H9 (cell line): ENCODE measurements at regions not wholly inside any gene's neighbourhood (a gene's known extent, or its start where the extent isn't known, plus 50 kb on each side); places are given as distances from the start of the nearest gene placed in this dataset.

Source experiments
- DNase-seq: peaks from one replicate; pipeline ENCODE4 v3.0.0-alpha.2; 2017
- H2AFZ ChIP-seq: one replicate; pipeline ENCODE4 v1.6.1; 2013; ENCODE audit warnings: mild to moderate bottlenecking, low read length, control low read depth, moderate library complexity
- H2AK5ac ChIP-seq: 2 replicates; pipeline ENCODE4 v1.6.1; 2013; ENCODE audit warnings: low read length, control low read depth, mixed read lengths; ENCODE audit not compliant: insufficient read length
- H2BK120ac ChIP-seq: one replicate; pipeline ENCODE4 v1.6.1; 2013; ENCODE audit warnings: low read depth, mild to moderate bottlenecking, low read length, control low read depth, inconsistent platforms; ENCODE audit not compliant: poor library complexity, severe bottlenecking
- H2BK12ac ChIP-seq: 2 replicates; pipeline ENCODE4 v1.6.1; 2013; ENCODE audit warnings: low read length, control low read depth, mixed read lengths, low read depth; ENCODE audit not compliant: insufficient read length
- H2BK15ac ChIP-seq: 2 replicates; pipeline ENCODE4 v1.6.1; 2013; ENCODE audit warnings: low read depth, low read length, control low read depth
- H2BK20ac ChIP-seq: one replicate; pipeline ENCODE4 v1.6.1; 2013; ENCODE audit warnings: low read depth, mild to moderate bottlenecking, low read length, control low read depth, inconsistent platforms; ENCODE audit not compliant: poor library complexity, severe bottlenecking
- H2BK5ac ChIP-seq: 2 replicates; pipeline ENCODE4 v1.6.1; 2013; ENCODE audit warnings: low read length, control low read depth, mixed read lengths; ENCODE audit not compliant: insufficient read length
- H3K14ac ChIP-seq: 2 replicates; pipeline ENCODE4 v1.6.1; 2013; ENCODE audit warnings: low read length, control low read depth; ENCODE audit not compliant: insufficient read depth
- H3K18ac ChIP-seq: 2 replicates; pipeline ENCODE4 v1.6.1; 2013; ENCODE audit warnings: low read depth, mild to moderate bottlenecking, mixed read lengths, low read length, control low read depth; ENCODE audit not compliant: insufficient read length
- H3K23ac ChIP-seq: 2 replicates; pipeline ENCODE4 v1.6.1; 2013; ENCODE audit warnings: low read length, control low read depth, mixed read lengths, low read depth; ENCODE audit not compliant: insufficient read length
- H3K23me2 ChIP-seq: 2 replicates; pipeline ENCODE4 v1.6.1; 2013; ENCODE audit warnings: low read depth, mild to moderate bottlenecking, mixed read lengths, low read length, control low read depth; ENCODE audit not compliant: insufficient read length, poor library complexity, severe bottlenecking
- H3K27ac ChIP-seq: 2 replicates; pipeline ENCODE4 v1.5.1; 2013; ENCODE audit warnings: low read length, control low read depth, mixed read lengths, low read depth; ENCODE audit not compliant: insufficient read length
- H3K27me3 ChIP-seq: 2 replicates; pipeline ENCODE4 v1.6.1; 2013; ENCODE audit warnings: low read length, control low read depth, inconsistent platforms; ENCODE audit not compliant: insufficient read depth
- H3K4ac ChIP-seq: 2 replicates; pipeline ENCODE4 v1.6.1; 2013; ENCODE audit warnings: low read depth, mild to moderate bottlenecking, control low read depth, inconsistent platforms, low read length, moderate library complexity
- H3K4me1 ChIP-seq: 2 replicates; pipeline ENCODE4 v1.6.1; 2013; ENCODE audit warnings: low read length, control low read depth, inconsistent platforms; ENCODE audit not compliant: insufficient read depth
- H3K4me2 ChIP-seq: 2 replicates; pipeline ENCODE4 v1.6.1; 2013; ENCODE audit warnings: low read length, control low read depth, mixed read lengths; ENCODE audit not compliant: insufficient read length, insufficient read depth
- H3K56ac ChIP-seq: 2 replicates; pipeline ENCODE4 v1.6.1; 2013; ENCODE audit warnings: low read depth, mild to moderate bottlenecking, mixed read lengths, low read length, control low read depth; ENCODE audit not compliant: insufficient read length
- H3K79me1 ChIP-seq: 2 replicates; pipeline ENCODE4 v1.6.1; 2013; ENCODE audit warnings: low read depth, mild to moderate bottlenecking, moderate library complexity, low read length, control low read depth, inconsistent platforms; ENCODE audit not compliant: insufficient read depth, poor library complexity, severe bottlenecking
- H3K79me2 ChIP-seq: 2 replicates; pipeline ENCODE4 v1.6.1; 2013; ENCODE audit warnings: low read length, control low read depth, inconsistent platforms; ENCODE audit not compliant: insufficient read depth
- H3K9ac ChIP-seq: 2 replicates; pipeline ENCODE4 v1.6.1; 2013; ENCODE audit warnings: low read length, control low read depth, mixed read lengths; ENCODE audit not compliant: insufficient read length; ENCODE audit errors: extremely low read depth
- H3K9me3 ChIP-seq: one replicate; pipeline ENCODE4 v1.6.1; 2013; ENCODE audit warnings: low read depth, low read length, inconsistent platforms; ENCODE audit not compliant: control insufficient read depth
- H3T11ph ChIP-seq: one replicate; pipeline ENCODE4 v1.6.1; 2013; ENCODE audit warnings: mild to moderate bottlenecking, low read length, control low read depth, inconsistent platforms
- H4K20me1 ChIP-seq: one replicate; pipeline ENCODE4 v1.6.1; 2013; ENCODE audit not compliant: control insufficient read depth, insufficient read length, insufficient read depth
- H4K5ac ChIP-seq: 2 replicates; pipeline ENCODE4 v1.6.1; 2013; ENCODE audit warnings: low read depth, mild to moderate bottlenecking, mixed read lengths, low read length, control low read depth; ENCODE audit not compliant: insufficient read length
- H4K8ac ChIP-seq: replicated peaks from 2 replicates; pipeline ENCODE4 v1.6.1; 2013; ENCODE audit warnings: low read length, control low read depth, mixed read lengths, low read depth; ENCODE audit not compliant: insufficient read length
- H4K91ac ChIP-seq: 2 replicates; pipeline ENCODE4 v1.6.1; 2013; ENCODE audit warnings: low read depth, mild to moderate bottlenecking, moderate library complexity, mixed read lengths, low read length, control low read depth; ENCODE audit not compliant: insufficient read length
- H3K27ac Mint-ChIP-seq, 3 experiments: 2 replicates in 2 of 3; 3 replicates in 1 of 3; pipeline ENCODE4 v1.8.0; 2020 to 2021; ENCODE audit warnings: mixed read lengths in 3 of 3, mild to moderate bottlenecking in 1 of 3, moderate library complexity in 1 of 3
- H3K27me3 Mint-ChIP-seq: 2 replicates; pipeline ENCODE4 v1.8.0; 2021; ENCODE audit warnings: low read depth, mild to moderate bottlenecking, moderate library complexity, mixed read lengths
- H3K36me3 Mint-ChIP-seq, 3 experiments: 2 replicates in 2 of 3; 3 replicates in 1 of 3; pipeline ENCODE4 v1.8.0; 2020 to 2021; ENCODE audit warnings: low read depth in 3 of 3, mixed read lengths in 3 of 3; ENCODE audit not compliant: insufficient read depth in 1 of 3
- H3K4me1 Mint-ChIP-seq, 2 experiments: 2 replicates each; pipeline ENCODE4 v1.8.0; 2020; ENCODE audit warnings: mixed read lengths in 2 of 2
- H3K4me3 Mint-ChIP-seq, 2 experiments: 2 replicates in 1 of 2; 3 replicates in 1 of 2; pipeline ENCODE4 v1.8.0; 2020 to 2021; ENCODE audit warnings: mild to moderate bottlenecking in 2 of 2, mixed read lengths in 2 of 2, moderate library complexity in 1 of 2
- H3K9me3 Mint-ChIP-seq, 2 experiments: 2 replicates in 1 of 2; 3 replicates in 1 of 2; pipeline ENCODE4 v1.8.0; 2020; ENCODE audit warnings: mild to moderate bottlenecking in 2 of 2, mixed read lengths in 2 of 2, moderate library complexity in 1 of 2
- WGBS: extraction: QIAGEN DNeasy Blood & Tissue Kit; methylation state at CpG from one replicate; pipeline ENCODE4 v1.1.7; 2013; ENCODE audit warnings: missing lambda C conversion rate, low lambda C conversion rate, mixed read lengths; ENCODE audit not compliant: insufficient read length; ENCODE audit errors: extremely low coverage; 5-methylcytosine and 5-hydroxymethylcytosine counted together
- TF ChIP-seq, protein P1 (sequence below): fragments of 200-600 bp; sonication (generic); conservative IDR thresholded peaks from 3 replicates; pipeline ENCODE4 v1.8.0; 2021; ENCODE audit warnings: antibody characterized with exemption, mild to moderate bottlenecking

- Histone ChIP-seq H2BK12ac (no peak overlapping the region), H3K23ac (no peak overlapping the region), H3K18ac (no peak overlapping the region), H3K23me2 (no peaks in the 10 kb centered on the region), H3K79me2 (no peaks in the 10 kb centered on the region), H3T11ph (no peak overlapping the region), H3K4ac (no peak overlapping the region), H2BK5ac (no peak overlapping the region), H3K14ac (no peak overlapping the region), H4K8ac (no peak overlapping the region), H3K27ac (no peak overlapping the region), H3K9me3 (no peaks in the 10 kb centered on the region), H4K91ac (no peak overlapping the region), H2BK15ac (no peak overlapping the region), H4K5ac (no peak overlapping the region), H3K4me1 (no peaks in the 10 kb centered on the region), H2BK20ac (no peak overlapping the region), H2BK120ac (no peak overlapping the region), H3K27me3 (no peaks in the 10 kb centered on the region), H3K79me1 (no peaks in the 10 kb centered on the region), H3K56ac (no peak overlapping the region), H3K9ac (no peak overlapping the region), H2AK5ac (no peak overlapping the region), H4K20me1 (no peaks in the 10 kb centered on the region), H3K4me2 (no peak overlapping the region), H2AFZ (no peak overlapping the region)
- no peak overlapping the region for H3K4me3 Mint-ChIP-seq
- no CpG with 5 or more reads among the region's 4 CpGs for WGBS
- H3K4me1 Mint-ChIP-seq: peaks cover 0 to 8% of the 10 kb centered on the region in 2 experiments; a peak in 2 of 4 replicates
- TF ChIP-seq, protein P1, sequence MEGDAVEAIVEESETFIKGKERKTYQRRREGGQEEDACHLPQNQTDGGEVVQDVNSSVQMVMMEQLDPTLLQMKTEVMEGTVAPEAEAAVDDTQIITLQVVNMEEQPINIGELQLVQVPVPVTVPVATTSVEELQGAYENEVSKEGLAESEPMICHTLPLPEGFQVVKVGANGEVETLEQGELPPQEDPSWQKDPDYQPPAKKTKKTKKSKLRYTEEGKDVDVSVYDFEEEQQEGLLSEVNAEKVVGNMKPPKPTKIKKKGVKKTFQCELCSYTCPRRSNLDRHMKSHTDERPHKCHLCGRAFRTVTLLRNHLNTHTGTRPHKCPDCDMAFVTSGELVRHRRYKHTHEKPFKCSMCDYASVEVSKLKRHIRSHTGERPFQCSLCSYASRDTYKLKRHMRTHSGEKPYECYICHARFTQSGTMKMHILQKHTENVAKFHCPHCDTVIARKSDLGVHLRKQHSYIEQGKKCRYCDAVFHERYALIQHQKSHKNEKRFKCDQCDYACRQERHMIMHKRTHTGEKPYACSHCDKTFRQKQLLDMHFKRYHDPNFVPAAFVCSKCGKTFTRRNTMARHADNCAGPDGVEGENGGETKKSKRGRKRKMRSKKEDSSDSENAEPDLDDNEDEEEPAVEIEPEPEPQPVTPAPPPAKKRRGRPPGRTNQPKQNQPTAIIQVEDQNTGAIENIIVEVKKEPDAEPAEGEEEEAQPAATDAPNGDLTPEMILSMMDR: no peak
- H3K36me3 Mint-ChIP-seq: peaks cover 0 to 1% (median 0%) of the 10 kb centered on the region in 3 experiments; a peak in 1 of 7 replicates
- H3K27me3 Mint-ChIP-seq: peaks cover 42% of the 10 kb centered on the region
- DNase-seq: no peak
- H3K9me3 Mint-ChIP-seq: no peaks in the 10 kb centered on the region; a peak in 1 of 5 replicates
- no peak overlapping the region for H3K27ac Mint-ChIP-seq
These were observed 252.2 kb upstream of the RGMA start for GRCh38 chr15:93341164-93341563.
